ENCODE measurements at regions not wholly inside any gene's neighbourhood (a gene's known extent, or its start where the extent isn't known, plus 50 kb on each side); places are given as distances from the start of the nearest gene placed in this dataset.

- H3K9ac ChIP-seq (ENCODE audit: control insufficient read depth, extremely low read depth, insufficient read depth, low read length) = no peak overlapping the region
- DNase-seq (ENCODE audit: low read depth, low spot score) = no peak
- dilution Hi-C loops (cut with MboI; ENCODE audit: extremely low pct_ligation_motif_present, low sequenced_read_pairs) = no loop called here
- H3K9me3 ChIP-seq (ENCODE audit: control insufficient read depth, low read depth, low read length) = no peaks in the 10 kb centered on the region
- no peaks in the 10 kb centered on the region for H4K20me1 ChIP-seq (ENCODE audit: control insufficient read depth, extremely low read depth, insufficient read depth, low read length)
- H3K27ac ChIP-seq (ENCODE audit: control insufficient read depth, insufficient read depth, low read length) = no peak overlapping the region
- no peaks in the 10 kb centered on the region for H3K4me1 ChIP-seq (ENCODE audit: control insufficient read depth, extremely low read depth, insufficient read depth, low read length)
- TF ChIP-seq, protein P1, sequence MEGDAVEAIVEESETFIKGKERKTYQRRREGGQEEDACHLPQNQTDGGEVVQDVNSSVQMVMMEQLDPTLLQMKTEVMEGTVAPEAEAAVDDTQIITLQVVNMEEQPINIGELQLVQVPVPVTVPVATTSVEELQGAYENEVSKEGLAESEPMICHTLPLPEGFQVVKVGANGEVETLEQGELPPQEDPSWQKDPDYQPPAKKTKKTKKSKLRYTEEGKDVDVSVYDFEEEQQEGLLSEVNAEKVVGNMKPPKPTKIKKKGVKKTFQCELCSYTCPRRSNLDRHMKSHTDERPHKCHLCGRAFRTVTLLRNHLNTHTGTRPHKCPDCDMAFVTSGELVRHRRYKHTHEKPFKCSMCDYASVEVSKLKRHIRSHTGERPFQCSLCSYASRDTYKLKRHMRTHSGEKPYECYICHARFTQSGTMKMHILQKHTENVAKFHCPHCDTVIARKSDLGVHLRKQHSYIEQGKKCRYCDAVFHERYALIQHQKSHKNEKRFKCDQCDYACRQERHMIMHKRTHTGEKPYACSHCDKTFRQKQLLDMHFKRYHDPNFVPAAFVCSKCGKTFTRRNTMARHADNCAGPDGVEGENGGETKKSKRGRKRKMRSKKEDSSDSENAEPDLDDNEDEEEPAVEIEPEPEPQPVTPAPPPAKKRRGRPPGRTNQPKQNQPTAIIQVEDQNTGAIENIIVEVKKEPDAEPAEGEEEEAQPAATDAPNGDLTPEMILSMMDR (optimal IDR thresholded peaks at IDR 0.05 in 1 of 3, IDR thresholded peaks at IDR 0.05 in 1 of 3, conservative IDR thresholded peaks at IDR 0.05 in 1 of 3; ENCODE audit: extremely low read depth in 1 of 3, insufficient read depth in 2 of 3, low read length in 3 of 3) = no peak
- TF ChIP-seq EZH2 (IDR thresholded peaks at IDR 0.05; ENCODE audit: low read length) = no peak
- no peak overlapping the region for H2AFZ ChIP-seq (ENCODE audit: control insufficient read depth, low read length)
- H3K9me1 ChIP-seq (ENCODE audit: control insufficient read depth, extremely low read depth, insufficient read depth, low read length) = no peaks in the 10 kb centered on the region
- no peaks in the 10 kb centered on the region for H3K27me3 ChIP-seq (ENCODE audit: control insufficient read depth, extremely low read depth, insufficient read depth, low read length)
- no peak for FAIRE-seq
- H3K79me2 ChIP-seq (ENCODE audit: control insufficient read depth, insufficient read depth, low read length) = no peaks in the 10 kb centered on the region
- no peak overlapping the region for H3K4me2 ChIP-seq (ENCODE audit: control insufficient read depth, extremely low read depth, insufficient read depth, low read depth, low read length)
- no peaks in the 10 kb centered on the region for H3K36me3 ChIP-seq (ENCODE audit: control insufficient read depth in 2 of 2, extremely low read depth in 1 of 2, insufficient read depth in 2 of 2, low read length in 2 of 2)
- no peak overlapping the region for H3K4me3 ChIP-seq (ENCODE audit: control insufficient read depth in 2 of 3, extremely low read depth in 1 of 3, insufficient read depth in 2 of 3, low read depth in 1 of 3, low read length in 3 of 3)
Measured at GRCh38 chr3:153410517-153410916, 248.5 kb downstream of the RAP2B start.

- no peak overlapping the region for H3K9ac ChIP-seq (ENCODE audit: control insufficient read depth, extremely low read depth, insufficient read depth, low read length)
- dilution Hi-C loops (cut with MboI; ENCODE audit: extremely low pct_ligation_motif_present, low sequenced_read_pairs) = no loop called here
- no peaks in the 10 kb centered on the region for H3K9me1 ChIP-seq (ENCODE audit: control insufficient read depth, extremely low read depth, insufficient read depth, low read length)
- no peak overlapping the region for H2AFZ ChIP-seq (ENCODE audit: control insufficient read depth, low read length)
- FAIRE-seq (no peak), DNase-seq (ENCODE audit: low read depth, low spot score) (no peak)
- no peak for TF ChIP-seq EZH2 (IDR thresholded peaks at IDR 0.05; ENCODE audit: low read length)
- TF ChIP-seq, protein P1 (optimal IDR thresholded peaks at IDR 0.05 in 1 of 3, IDR thresholded peaks at IDR 0.05 in 1 of 3, conservative IDR thresholded peaks at IDR 0.05 in 1 of 3; ENCODE audit: extremely low read depth in 1 of 3, insufficient read depth in 2 of 3, low read length in 3 of 3) = no peak
- H3K9me3 ChIP-seq (ENCODE audit: control insufficient read depth, low read depth, low read length) = no peaks in the 10 kb centered on the region
- H3K79me2 ChIP-seq (ENCODE audit: control insufficient read depth, insufficient read depth, low read length) = no peaks in the 10 kb centered on the region
- no peaks in the 10 kb centered on the region for H3K4me1 ChIP-seq (ENCODE audit: control insufficient read depth, extremely low read depth, insufficient read depth, low read length)
- H3K4me3 ChIP-seq (ENCODE audit: control insufficient read depth in 2 of 3, extremely low read depth in 1 of 3, insufficient read depth in 2 of 3, low read depth in 1 of 3, low read length in 3 of 3) = no peak overlapping the region
- H3K36me3 ChIP-seq (ENCODE audit: control insufficient read depth in 2 of 2, extremely low read depth in 1 of 2, insufficient read depth in 2 of 2, low read length in 2 of 2) = no peaks in the 10 kb centered on the region
- no peaks in the 10 kb centered on the region for H3K27me3 ChIP-seq (ENCODE audit: control insufficient read depth, extremely low read depth, insufficient read depth, low read length)
- no peak overlapping the region for H3K27ac ChIP-seq (ENCODE audit: control insufficient read depth, insufficient read depth, low read length)
- no peaks in the 10 kb centered on the region for H4K20me1 ChIP-seq (ENCODE audit: control insufficient read depth, extremely low read depth, insufficient read depth, low read length)
- no peak overlapping the region for H3K4me2 ChIP-seq (ENCODE audit: control insufficient read depth, extremely low read depth, insufficient read depth, low read depth, low read length)
Measured at GRCh38 chr3:153414982-153415381, 253.0 kb downstream of the RAP2B start.
